ENCODE measurements at regions not wholly inside any gene's neighbourhood (a gene's known extent, or its start where the extent isn't known, plus 50 kb on each side); places are given as distances from the start of the nearest gene placed in this dataset.
"Not testable (repeated sequence)": the region's sequence is repeated elsewhere in the genome, so short reads cannot be mapped to it uniquely, and the experiment has no call there.

DNA sequence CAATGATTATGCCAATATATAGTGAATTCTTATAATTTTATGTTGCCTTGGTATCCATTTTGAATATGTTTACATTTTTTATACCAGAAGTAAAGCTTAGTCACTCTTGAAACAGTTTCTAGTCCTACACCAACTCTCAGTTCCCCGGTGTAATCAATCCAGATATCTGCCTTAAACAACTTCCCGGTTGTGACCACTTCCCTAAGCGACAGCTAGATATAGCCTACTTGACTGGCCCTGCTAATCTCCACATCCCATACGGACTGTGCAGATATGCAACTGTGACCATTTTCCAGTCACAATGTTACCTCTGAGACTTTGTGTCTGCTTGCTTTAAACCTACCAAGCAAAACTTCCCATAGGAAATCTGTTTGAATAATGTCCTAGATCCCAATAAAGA lies 1551.5 kb upstream of the SEL1L start:
- Histone ChIP-seq H3K27ac (replicated peaks) (0 out of 2 replicates have a peak overlapping the region, but pooled peaks have one; percentile 10), H3K27me3 (ENCODE audit: insufficient read depth, poor library complexity, severe bottlenecking) (no peaks in the 10 kb centered on the region), H3K4me3 (replicated peaks; ENCODE audit: insufficient read depth, low read length) (no peak overlapping the region)
- DNase-seq (ENCODE audit: low read depth in 1 of 2, low spot score in 1 of 2) = peak; percentile 15 to 48
- TF ChIP-seq, protein P1, sequence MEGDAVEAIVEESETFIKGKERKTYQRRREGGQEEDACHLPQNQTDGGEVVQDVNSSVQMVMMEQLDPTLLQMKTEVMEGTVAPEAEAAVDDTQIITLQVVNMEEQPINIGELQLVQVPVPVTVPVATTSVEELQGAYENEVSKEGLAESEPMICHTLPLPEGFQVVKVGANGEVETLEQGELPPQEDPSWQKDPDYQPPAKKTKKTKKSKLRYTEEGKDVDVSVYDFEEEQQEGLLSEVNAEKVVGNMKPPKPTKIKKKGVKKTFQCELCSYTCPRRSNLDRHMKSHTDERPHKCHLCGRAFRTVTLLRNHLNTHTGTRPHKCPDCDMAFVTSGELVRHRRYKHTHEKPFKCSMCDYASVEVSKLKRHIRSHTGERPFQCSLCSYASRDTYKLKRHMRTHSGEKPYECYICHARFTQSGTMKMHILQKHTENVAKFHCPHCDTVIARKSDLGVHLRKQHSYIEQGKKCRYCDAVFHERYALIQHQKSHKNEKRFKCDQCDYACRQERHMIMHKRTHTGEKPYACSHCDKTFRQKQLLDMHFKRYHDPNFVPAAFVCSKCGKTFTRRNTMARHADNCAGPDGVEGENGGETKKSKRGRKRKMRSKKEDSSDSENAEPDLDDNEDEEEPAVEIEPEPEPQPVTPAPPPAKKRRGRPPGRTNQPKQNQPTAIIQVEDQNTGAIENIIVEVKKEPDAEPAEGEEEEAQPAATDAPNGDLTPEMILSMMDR (IDR thresholded peaks at IDR 0.05; ENCODE audit: insufficient read depth, low read length) = no peak
- TF ChIP-seq GABPA (IDR thresholded peaks at IDR 0.05; ENCODE audit: low read depth) = peak; percentile 51

DNA sequence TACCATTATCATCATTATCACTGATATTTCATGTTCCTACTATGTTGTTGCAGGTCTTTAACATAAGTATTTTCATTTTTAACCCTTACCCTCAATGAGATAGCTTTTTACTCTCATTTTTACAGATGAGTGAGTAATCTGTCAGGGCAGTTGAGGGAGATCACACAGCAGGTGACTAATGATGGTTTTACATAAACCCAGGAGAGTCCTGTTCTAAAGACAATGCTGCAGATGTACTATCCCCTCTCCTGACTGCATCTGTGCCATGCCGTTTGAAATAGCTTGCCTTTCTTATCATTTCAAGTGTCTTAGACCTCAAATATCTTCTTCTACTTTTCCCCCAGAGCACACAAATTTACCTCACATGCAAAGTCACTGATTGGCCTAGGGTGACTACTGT lies 1552.1 kb upstream of the SEL1L start:
- no peak overlapping the region for H3K4me3 ChIP-seq (replicated peaks; ENCODE audit: insufficient read depth, low read length)
- no peaks in the 10 kb centered on the region for H3K27me3 ChIP-seq (ENCODE audit: insufficient read depth, poor library complexity, severe bottlenecking)
- TF ChIP-seq, protein P2, sequence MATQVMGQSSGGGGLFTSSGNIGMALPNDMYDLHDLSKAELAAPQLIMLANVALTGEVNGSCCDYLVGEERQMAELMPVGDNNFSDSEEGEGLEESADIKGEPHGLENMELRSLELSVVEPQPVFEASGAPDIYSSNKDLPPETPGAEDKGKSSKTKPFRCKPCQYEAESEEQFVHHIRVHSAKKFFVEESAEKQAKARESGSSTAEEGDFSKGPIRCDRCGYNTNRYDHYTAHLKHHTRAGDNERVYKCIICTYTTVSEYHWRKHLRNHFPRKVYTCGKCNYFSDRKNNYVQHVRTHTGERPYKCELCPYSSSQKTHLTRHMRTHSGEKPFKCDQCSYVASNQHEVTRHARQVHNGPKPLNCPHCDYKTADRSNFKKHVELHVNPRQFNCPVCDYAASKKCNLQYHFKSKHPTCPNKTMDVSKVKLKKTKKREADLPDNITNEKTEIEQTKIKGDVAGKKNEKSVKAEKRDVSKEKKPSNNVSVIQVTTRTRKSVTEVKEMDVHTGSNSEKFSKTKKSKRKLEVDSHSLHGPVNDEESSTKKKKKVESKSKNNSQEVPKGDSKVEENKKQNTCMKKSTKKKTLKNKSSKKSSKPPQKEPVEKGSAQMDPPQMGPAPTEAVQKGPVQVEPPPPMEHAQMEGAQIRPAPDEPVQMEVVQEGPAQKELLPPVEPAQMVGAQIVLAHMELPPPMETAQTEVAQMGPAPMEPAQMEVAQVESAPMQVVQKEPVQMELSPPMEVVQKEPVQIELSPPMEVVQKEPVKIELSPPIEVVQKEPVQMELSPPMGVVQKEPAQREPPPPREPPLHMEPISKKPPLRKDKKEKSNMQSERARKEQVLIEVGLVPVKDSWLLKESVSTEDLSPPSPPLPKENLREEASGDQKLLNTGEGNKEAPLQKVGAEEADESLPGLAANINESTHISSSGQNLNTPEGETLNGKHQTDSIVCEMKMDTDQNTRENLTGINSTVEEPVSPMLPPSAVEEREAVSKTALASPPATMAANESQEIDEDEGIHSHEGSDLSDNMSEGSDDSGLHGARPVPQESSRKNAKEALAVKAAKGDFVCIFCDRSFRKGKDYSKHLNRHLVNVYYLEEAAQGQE (IDR thresholded peaks at IDR 0.05; ENCODE audit: insufficient replicate concordance, low read depth) = no peak
- TF ChIP-seq, protein P1 (IDR thresholded peaks at IDR 0.05; ENCODE audit: insufficient read depth, low read length) = no peak
- TF ChIP-seq GABPA (IDR thresholded peaks at IDR 0.05; ENCODE audit: low read depth) = no peak
- TF ChIP-seq SPI1 (IDR thresholded peaks at IDR 0.05; ENCODE audit: borderline replicate concordance, low read depth) = no peak
- TF ChIP-seq POLR2AphosphoS5 (IDR thresholded peaks at IDR 0.05; ENCODE audit: low read depth) = no peak
- DNase-seq (ENCODE audit: low read depth in 1 of 2, low spot score in 1 of 2) = no peak
- H3K27ac ChIP-seq (replicated peaks) = no peak overlapping the region

DNA sequence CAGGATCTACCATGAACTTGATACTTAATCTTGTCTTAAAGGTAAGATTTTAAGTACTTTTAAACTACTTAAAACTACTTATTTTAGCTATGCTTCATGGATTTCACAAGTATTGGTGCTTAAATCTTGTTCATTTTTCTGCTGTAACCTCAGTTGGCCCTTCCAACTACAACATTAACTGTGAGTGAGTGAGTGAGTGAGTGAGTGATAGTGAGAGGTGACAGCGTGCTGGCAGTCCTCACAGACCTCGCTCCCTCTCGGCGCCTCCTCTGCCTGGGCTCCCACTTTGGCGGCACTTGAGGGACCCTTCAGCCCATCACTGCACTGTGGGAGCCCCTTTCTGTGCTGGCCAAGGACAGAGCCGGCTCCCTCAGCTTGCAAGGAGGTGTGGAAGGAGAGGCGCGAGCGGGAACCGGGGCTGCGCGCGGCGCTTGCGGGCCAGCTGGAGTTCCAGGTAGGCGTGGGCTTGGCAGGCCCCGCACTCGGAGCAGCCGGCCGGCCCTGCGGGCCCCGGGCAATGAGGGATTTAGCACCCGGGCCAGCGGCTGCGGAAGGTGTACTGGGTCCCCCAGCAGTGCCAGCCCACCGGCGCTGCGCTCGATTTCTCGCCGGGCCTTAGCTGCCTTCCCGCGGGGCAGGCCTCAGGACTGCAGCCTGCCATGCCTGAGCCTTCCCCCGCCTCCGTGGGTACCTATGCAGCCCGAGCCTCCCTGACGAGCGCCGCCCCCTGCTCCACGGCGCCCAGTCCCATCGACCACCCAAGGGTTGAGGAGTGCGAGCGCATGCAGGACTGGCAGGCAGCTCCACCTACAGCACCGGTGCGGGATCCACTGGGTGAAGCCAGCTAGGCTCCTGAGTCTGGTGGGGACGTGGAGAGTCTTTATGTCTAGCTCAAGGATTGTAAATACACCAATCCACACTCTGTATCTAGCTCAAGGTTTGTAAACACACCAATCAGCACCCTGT lies 1558.6 kb upstream of the SEL1L start:
- not testable (repeated sequence) for H3K27ac ChIP-seq (replicated peaks); DNase-seq (ENCODE audit: low read depth in 1 of 2, low spot score in 1 of 2); H3K4me3 ChIP-seq (replicated peaks; ENCODE audit: insufficient read depth, low read length); H3K27me3 ChIP-seq (ENCODE audit: insufficient read depth, poor library complexity, severe bottlenecking)

DNA sequence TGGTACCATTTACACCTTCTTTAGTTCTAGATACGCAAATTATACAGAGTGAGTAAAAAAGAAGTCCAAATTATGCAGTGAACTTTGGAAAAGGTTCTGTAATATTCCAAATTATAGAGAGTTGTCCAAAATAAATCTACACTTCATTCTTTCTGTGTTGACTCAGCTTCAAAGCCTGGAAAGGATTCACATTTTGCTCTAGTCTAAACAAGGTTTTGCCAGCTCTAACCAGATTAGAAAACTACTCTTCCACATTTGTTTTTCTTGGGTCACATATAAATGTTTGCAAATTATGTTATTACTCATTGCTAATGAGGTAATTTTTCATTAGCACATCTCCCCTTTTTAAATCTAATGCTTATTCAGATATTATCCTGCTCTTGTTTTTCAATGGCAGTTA lies 1562.4 kb upstream of the SEL1L start:
- H3K4me3 ChIP-seq (replicated peaks; ENCODE audit: insufficient read depth, low read length) = no peak overlapping the region
- no peak for DNase-seq (ENCODE audit: low read depth in 1 of 2, low spot score in 1 of 2)
- H3K27ac ChIP-seq (replicated peaks) = no peak overlapping the region
- H3K27me3 ChIP-seq (ENCODE audit: insufficient read depth, poor library complexity, severe bottlenecking) = no peaks in the 10 kb centered on the region
- no peak for TF ChIP-seq POLR2AphosphoS5 (IDR thresholded peaks at IDR 0.05; ENCODE audit: low read depth)
- TF ChIP-seq, protein P2 (IDR thresholded peaks at IDR 0.05; ENCODE audit: insufficient replicate concordance, low read depth) = no peak
- no peak for TF ChIP-seq SPI1 (IDR thresholded peaks at IDR 0.05; ENCODE audit: borderline replicate concordance, low read depth)
- TF ChIP-seq GABPA (IDR thresholded peaks at IDR 0.05; ENCODE audit: low read depth) = no peak
- TF ChIP-seq, protein P1 (IDR thresholded peaks at IDR 0.05; ENCODE audit: insufficient read depth, low read length) = no peak
